Osteoblast (primary cell): ENCODE measurements at regions not wholly inside any gene's neighbourhood (a gene's known extent, or its start where the extent isn't known, plus 50 kb on each side); places are given as distances from the start of the nearest gene placed in this dataset.
A peak's percentile ranks its signal among the peaks of the same experiment; 100 is the strongest.

Experiments used
- DNase-seq: peaks from one replicate; pipeline ENCODE4 v3.0.0; 2011; ENCODE audit warnings: low spot score, mixed read lengths; ENCODE audit not compliant: insufficient read length; ENCODE audit errors: missing footprints
- H2AFZ ChIP-seq: 2 replicates; pipeline ENCODE4 v1.6.0; 2011; ENCODE audit warnings: mild to moderate bottlenecking, low read length
- H3K27ac ChIP-seq: 2 replicates; pipeline ENCODE4 v1.5.1; 2011; ENCODE audit warnings: mild to moderate bottlenecking, low read depth, low read length, moderate library complexity
- H3K27me3 ChIP-seq: 2 replicates; pipeline ENCODE4 v1.6.0; 2012; ENCODE audit warnings: mild to moderate bottlenecking, control low read depth, inconsistent platforms, low read length, moderate library complexity; ENCODE audit not compliant: insufficient read depth
- H3K36me3 ChIP-seq: 2 replicates; pipeline ENCODE4 v1.5.1; 2011; ENCODE audit warnings: mild to moderate bottlenecking, low read length, control low read depth, moderate library complexity; ENCODE audit not compliant: insufficient read depth
- H3K4me1 ChIP-seq: 2 replicates; pipeline ENCODE4 v1.5.1; 2011; ENCODE audit warnings: mild to moderate bottlenecking, low read length, control low read depth, moderate library complexity; ENCODE audit not compliant: insufficient read depth
- H3K4me2 ChIP-seq: 2 replicates; pipeline ENCODE4 v1.6.0; 2011; ENCODE audit warnings: mild to moderate bottlenecking, low read length; ENCODE audit not compliant: insufficient read depth
- H3K4me3 ChIP-seq: fragments of 200-600 bp; sonication (generic); 3 replicates; pipeline ENCODE4 v1.5.1; 2012; ENCODE audit warnings: mild to moderate bottlenecking, low read length, inconsistent platforms; ENCODE audit not compliant: insufficient read depth
- H3K79me2 ChIP-seq: 2 replicates; pipeline ENCODE4 v1.6.0; 2012; ENCODE audit warnings: mild to moderate bottlenecking, low read length, control low read depth, inconsistent platforms; ENCODE audit not compliant: insufficient read depth
- H3K9me3 ChIP-seq: 2 replicates; pipeline ENCODE4 v1.5.1; 2011; ENCODE audit warnings: low read depth, low read length, control low read depth
- H4K20me1 ChIP-seq: 2 replicates; pipeline ENCODE4 v1.6.0; 2012; ENCODE audit warnings: mild to moderate bottlenecking, low read length, control low read depth; ENCODE audit not compliant: insufficient read depth
- CTCF ChIP-seq: IDR thresholded peaks from 2 replicates; pipeline ENCODE4 v1.5.1; 2011; ENCODE audit warnings: mild to moderate bottlenecking, low read depth, low read length, moderate library complexity; ENCODE audit errors: extremely low read depth

DNA sequence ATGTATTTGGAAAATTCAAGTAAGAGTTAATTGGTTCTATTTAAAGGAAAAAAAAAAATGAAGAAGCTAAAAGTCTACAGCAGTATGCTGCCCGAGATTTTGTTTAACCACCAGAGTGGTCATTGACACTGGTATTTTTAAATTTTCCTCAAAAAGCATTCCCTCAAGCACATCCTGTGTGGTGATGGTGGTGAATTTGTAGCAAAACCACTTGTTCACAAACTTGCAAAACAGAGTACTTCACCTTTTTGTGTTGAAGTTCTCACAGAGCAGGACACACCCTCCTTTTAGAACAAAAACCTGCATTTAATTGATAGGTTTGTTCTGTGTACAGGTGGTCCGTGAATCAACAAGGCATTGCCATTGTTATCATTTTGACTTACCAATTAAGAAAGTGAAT is 374.2 kb downstream of the EFNA5 start:
- H3K4me2 ChIP-seq: no peak overlapping the region
- no peak overlapping the region for H2AFZ ChIP-seq
- no peak for DNase-seq
- no peak overlapping the region for H3K27ac ChIP-seq
- no peaks in the 10 kb centered on the region for H3K9me3 ChIP-seq
- peaks cover 5% of the 10 kb centered on the region for H3K27me3 ChIP-seq
- no peak for TF ChIP-seq CTCF
- no peaks in the 10 kb centered on the region for H3K36me3 ChIP-seq
- H3K4me1 ChIP-seq: no peaks in the 10 kb centered on the region
- H3K79me2 ChIP-seq: no peaks in the 10 kb centered on the region
- no peak overlapping the region for H3K4me3 ChIP-seq
- H4K20me1 ChIP-seq: no peaks in the 10 kb centered on the region

- Histone ChIP-seq H4K20me1 (no peaks in the 10 kb centered on the region), H3K79me2 (no peaks in the 10 kb centered on the region), H2AFZ (no peak overlapping the region), H3K36me3 (no peaks in the 10 kb centered on the region), H3K27ac (no peak overlapping the region), H3K4me2 (peak overlapping the region; percentile 13), H3K4me3 (no peak overlapping the region), H3K9me3 (no peaks in the 10 kb centered on the region), H3K27me3 (peaks cover 5% of the 10 kb centered on the region), H3K4me1 (no peaks in the 10 kb centered on the region)
- DNase-seq: no peak
- no peak for TF ChIP-seq CTCF
Observed at GRCh38 chr5:107295914-107296313, 374.8 kb downstream of the EFNA5 start.

DNA sequence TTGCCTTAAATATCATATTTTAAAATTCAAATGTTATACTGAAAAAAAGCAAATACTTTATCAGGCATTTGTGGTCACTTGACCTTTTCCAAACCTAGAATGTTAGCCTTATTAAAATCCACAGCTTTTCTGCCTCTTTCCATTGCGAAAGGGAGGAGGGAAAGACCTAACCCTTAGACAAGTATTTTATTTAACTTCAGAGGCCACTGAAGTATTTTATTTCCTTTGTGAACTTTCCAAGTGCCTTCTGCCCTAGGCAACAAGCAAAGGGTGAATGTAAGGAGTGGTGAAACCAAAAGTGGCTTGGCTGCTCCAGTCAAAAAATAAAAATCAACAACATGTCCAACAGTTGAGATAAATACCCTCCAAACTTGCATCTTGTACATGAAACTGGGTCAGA is 376.1 kb downstream of the EFNA5 start:
- Histone ChIP-seq H3K79me2 (no peaks in the 10 kb centered on the region), H3K9me3 (no peaks in the 10 kb centered on the region), H3K36me3 (no peaks in the 10 kb centered on the region), H3K27me3 (peaks cover 5% of the 10 kb centered on the region), H3K27ac (no peak overlapping the region), H3K4me1 (no peaks in the 10 kb centered on the region), H4K20me1 (no peaks in the 10 kb centered on the region), H3K4me3 (no peak overlapping the region), H2AFZ (no peak overlapping the region), H3K4me2 (no peak overlapping the region)
- no peak for DNase-seq
- TF ChIP-seq CTCF: no peak

DNA sequence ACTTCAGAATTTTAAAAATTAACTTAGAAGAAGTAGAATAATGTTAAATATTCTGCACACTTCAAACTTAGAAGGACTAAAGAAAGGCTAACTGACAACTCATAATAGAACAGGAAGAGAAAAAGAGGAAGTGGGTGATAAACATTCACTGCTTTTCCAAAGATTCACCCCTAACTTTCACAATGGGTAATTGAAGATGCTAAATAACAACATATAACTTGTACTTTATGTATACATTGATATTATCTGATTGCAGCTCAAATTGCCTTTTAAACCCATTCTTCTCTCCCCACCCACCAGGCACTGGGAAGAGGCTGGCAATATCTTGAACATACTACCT is 376.6 kb downstream of the EFNA5 start:
- Histone ChIP-seq H3K27me3 (peaks cover 5% of the 10 kb centered on the region), H3K4me2 (no peak overlapping the region), H3K79me2 (no peaks in the 10 kb centered on the region), H2AFZ (no peak overlapping the region), H3K4me3 (no peak overlapping the region), H3K27ac (no peak overlapping the region), H3K4me1 (no peaks in the 10 kb centered on the region), H3K36me3 (no peaks in the 10 kb centered on the region), H4K20me1 (no peaks in the 10 kb centered on the region), H3K9me3 (no peaks in the 10 kb centered on the region)
- no peak for DNase-seq
- TF ChIP-seq CTCF: no peak
